CD4-positive, alpha-beta T cell treated with Interferon alpha-2 for 1 hour (primary cell): ENCODE measurements at regions not wholly inside any gene's neighbourhood (a gene's known extent, or its start where the extent isn't known, plus 50 kb on each side); places are given as distances from the start of the nearest gene placed in this dataset.
"Not testable (repeated sequence)": the region's sequence is repeated elsewhere in the genome, so short reads cannot be mapped to it uniquely, and the experiment has no call there.

ENCODE experiments used
- DNase-seq, 2 donors: peaks; one replicate each; pipeline ENCODE4 v3.0.0-alpha.2; 2020 to 2022

DNA sequence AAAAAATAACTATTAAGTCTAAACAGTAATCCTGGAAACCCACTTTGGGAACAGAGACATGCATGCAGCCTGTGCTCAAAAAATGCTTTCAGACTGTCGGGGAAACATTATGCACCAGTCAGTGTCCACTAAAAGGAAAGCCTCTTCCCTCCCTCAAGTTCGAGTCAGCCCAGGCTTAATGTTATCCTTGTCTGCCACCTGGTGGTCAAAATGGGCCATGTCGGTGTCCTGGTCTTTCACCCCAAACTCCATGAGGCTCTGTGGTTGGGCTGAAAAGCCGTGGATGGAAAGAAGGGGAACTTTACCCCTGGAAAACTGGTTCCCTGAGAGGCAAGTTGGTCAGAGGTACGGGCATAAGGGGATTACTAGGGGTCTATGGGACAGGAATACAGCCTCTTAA, 88.4 kb upstream of the ZNF492 start:
- DNase-seq: peak in 1 of 2 donors; percentile 2

DNA sequence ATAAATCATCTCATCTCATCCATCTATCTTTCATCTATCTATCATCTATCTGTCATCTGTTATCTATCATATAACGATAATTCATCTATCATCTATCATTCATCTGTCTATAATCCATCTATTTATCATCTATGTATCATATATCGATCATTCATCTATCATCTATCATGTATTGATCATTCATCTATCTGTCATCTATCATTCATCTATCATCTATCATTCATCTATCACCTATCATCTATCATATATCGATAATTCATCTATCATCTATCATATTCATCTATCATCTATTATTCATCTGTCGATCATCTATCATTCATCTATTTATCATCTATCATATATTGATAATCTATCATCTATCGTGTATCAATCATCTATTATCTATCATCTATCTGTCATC, 100.4 kb upstream of the ZNF492 start:
- DNase-seq: no peak

DNA sequence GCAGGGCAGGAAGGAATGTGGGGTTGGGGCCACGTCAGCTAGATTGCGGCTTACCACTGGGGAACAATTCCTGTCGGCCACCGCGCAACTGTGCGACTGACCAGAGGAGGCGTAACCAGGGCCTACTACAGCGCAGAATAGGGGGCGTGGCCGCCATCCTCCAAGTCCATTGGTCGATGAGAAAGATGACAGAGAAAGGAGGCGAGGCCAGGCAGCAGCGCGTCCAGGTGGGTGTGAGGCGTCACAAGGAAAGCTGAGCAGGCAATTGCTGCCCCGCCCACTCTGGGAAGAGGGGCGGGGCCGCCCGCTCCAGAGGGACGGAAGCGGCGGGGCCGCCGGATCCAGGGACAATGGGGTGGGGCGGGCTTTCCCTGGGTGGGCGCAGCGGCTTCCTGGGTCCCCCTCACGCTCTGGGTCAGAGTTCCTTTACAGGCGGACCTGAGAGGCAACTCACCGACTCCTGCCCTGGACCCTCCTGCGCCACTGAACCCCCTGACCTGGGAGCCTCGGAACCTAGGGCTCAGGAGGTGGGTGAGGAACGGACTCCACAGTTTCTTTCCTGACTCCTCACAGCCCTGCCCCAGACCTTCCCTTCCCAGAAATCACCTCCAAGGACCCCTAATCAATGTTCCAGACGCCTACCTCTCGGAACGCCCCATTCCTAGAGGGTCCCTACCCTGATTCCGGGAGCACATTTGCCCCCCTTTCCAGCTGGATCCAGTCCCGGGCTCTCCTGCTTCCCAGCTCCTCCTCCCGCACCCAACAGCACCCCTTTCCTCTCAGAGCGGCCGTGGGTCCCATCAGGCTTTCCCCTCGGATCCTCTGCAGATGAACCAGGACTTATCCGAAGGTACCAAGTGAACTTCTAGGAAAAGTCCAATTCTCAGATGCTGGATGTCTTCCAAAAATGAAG, 101.5 kb upstream of the ZNF492 start:
- DNase-seq: no peak

DNA sequence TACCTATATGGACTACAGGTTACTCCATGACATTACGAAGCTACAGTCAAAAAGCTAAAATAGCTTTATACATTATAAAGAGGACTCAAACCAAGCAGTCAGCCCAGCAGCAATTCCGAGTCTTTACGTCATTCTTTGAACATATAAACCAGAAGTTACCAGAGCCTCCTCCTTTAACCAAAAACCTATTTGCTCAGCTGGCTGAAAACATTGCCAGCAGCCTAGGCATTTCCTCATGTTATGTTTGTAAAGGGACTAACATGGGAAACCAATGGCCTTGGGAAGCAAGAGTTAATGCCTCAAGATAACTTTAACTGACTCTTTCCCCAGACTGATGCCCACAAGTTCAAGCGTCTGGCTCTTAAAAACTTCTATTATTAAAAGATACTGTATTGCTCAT, 104.1 kb upstream of the ZNF492 start:
- DNase-seq: no peak

GRCh38 chr19:22528956-22529355, 105.2 kb upstream of the ZNF492 start:
- DNase-seq: no peak

DNA sequence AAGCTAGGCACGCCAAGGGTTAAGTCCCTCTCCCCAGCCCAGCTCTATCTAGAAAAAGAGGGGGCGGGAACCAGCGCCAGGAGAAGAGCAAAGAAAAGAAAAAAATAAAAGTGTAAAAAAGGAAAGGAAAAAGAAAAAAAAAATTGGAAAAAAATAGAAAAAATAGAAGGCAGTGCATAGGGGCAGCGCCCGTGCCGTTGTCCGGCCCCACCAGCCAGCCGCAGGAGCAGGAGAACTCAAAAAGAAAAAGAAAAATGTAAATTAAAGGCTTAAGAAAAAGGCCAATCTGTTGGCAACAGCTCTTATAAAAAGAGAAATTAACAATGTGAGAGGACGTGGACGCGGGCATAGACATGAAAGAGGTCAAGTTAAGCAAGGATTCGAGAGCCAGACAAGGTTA, 105.4 kb upstream of the ZNF98 start:
- no peak for DNase-seq

GRCh38 chr19:22526661-22527272, 104.6 kb upstream of the ZNF98 start:
- no peak for DNase-seq

DNA sequence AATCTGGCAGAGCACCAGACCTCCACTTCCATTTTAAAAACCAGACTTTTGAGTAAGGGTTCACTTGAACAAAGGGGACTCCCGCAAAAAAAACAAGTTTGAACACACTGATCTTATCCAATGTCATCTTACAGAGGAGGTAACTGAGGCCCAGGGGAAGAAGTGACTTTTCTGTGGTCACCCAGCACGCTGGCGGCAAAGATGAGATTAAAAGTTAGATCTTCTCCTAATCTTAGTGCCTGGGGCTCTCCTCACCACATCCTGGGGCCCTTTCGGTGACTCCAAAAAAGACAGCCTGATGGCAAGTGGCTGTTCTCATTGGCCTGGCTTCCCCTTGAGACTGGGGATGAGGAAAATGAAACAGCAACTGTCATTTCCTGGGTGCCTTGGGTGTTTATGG, 101.8 kb upstream of the ZNF98 start:
- DNase-seq: no peak

GRCh38 chr19:22519562-22519961, 97.4 kb upstream of the ZNF98 start:
- DNase-seq: not testable (repeated sequence)

DNA sequence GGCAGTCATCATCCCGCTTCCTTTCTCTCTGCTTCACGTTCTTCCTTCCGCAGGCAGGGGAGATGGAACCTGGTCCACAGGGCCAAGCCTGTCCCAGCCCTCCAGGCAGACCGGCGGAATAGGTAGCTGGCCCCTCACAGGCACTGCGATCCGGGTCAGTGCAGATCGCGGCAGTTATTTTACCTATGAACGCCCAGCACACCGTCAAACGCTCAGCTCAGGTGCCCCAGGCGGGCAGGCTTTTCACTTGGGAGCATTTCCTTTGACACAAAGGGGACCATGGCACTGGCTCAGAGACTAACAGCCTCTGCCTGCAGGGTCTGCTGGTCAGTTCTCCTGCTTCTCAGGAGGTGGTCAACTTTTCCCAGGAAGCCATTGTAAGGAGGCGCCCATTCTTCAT, 97.0 kb upstream of the ZNF98 start:
- DNase-seq: no peak

DNA sequence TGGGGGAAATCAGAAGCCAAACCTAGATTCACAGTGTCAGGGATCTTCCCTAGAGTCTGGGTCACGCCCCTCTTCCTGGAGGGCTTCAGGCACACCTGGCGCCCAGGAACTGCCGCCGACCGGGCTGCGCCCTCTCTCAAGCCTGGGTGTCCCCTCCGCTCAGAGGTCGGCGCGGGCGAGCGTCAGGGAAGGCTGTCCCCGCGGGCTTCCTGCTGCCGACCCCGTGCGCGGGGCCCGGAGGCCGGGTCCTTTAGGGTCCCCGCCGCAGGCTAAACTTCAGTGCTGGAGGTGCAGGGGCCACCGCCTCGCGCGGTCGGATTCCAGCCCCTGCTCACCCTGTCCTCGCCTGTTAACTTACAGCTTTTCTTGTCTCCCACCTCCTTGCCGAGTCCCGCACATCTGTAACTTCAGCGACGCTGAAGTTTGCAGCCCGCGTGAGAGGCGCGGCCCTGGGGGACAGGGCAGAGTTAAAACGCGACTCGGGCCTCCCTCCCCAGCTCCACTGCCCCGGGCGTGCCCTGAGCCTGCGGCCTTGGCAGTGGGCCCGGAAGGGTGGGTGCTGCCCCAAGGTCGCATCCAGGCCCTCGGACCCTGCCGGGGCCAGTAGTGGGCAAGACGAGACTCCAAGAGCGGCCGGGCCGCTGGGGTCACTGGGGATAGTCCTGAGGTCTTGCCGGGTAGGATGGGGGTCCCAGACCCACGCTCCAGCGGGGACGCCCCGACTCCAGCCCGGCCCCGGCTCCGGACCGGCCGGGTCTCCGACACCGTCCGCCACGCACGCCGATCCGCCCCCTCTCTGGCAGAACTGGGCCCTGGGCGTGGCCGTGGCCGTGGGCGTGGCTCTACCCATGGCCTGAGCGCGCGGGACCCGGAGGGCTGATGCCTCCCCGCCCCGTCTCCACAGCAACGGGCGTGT, 95.6 kb upstream of the ZNF98 start:
- DNase-seq: no peak

DNA sequence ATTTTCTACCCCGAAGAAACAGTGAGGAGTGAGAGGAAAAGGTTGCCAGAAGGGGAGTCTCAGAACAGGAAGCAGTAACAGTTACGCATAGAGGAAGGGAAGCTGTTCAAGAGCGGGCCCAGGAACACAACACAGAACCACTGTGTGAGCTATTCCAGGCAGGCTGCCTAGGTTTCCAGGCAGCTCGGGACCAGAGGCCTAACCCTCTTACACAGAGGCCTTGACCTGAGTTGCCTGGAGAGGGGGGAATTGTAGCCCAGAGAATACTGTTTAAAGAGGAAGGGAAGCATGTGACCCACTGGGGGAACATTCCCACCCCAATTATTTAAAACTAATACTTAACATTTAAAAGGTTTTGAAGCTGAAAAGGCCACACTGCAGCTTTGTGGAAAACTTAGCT, 93.3 kb upstream of the ZNF98 start:
- DNase-seq: no peak

DNA sequence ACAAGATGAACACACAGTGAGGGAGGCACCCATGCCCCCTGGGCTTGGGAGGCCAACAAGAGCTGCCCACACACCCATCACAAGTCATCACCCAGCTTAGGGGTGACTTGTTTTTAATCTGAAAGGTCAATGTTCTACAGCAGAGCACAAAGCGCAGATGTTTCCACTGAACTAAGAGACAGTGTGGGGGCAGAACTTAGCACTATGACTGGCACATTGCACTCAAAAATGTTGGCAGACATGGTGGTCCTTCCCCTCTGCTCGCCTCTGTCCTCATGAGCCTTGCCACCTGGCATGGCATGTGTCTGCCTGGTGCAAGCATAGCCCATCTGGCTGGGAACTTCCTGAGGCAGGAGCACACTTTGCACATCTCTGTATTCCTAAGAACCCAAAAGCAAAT, 81.4 kb upstream of the ZNF98 start:
- no peak for DNase-seq

DNA sequence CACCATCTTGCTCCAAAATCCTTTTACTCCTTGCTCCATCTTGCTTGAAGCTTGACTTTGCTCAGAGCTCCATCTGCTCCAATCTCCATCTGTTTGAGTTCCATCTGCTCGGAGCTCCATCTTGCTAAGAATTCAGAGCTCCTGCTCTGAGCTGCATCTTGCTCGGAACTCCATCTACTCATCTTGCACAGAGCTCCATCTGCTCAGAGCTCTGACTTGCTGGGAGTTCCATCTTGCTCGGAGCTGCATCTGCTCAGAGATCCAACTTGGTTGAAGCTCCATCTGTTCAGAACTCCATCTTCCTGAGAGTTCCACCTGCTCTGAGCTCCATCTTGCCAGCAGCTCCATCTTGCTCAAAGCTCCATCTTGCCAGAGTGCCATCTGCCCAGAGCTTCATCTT, 80.6 kb upstream of the ZNF98 start:
- DNase-seq: no peak

GRCh38 chr19:22498831-22499430, 76.8 kb upstream of the ZNF98 start:
- DNase-seq: not testable (repeated sequence)

GRCh38 chr19:22491746-22492145, 69.6 kb upstream of the ZNF98 start:
- no peak for DNase-seq

DNA sequence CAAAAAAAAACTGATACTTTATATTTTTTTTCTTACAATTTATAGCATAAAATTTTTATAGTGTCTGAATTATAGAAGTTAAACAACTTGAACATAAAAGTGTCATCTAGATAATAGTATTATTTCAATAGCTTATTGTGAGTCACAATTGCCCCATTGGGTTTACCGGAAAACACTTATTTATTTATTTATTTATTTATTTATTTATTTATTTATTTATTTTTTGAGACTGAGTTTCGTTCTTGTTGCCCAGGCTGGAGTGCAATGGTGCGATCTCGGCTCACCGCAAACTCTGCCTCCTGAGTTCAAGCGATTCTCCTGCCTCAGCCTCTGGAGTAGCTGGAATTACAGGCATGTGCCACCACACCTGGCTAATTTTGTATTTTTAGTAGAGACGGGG, 61.4 kb upstream of the ZNF98 start:
- not testable (repeated sequence) for DNase-seq

GRCh38 chr19:22472180-22472637, 50.1 kb upstream of the ZNF98 start:
- no peak for DNase-seq
